ENCODE measurements at regions not wholly inside any gene's neighbourhood (a gene's known extent, or its start where the extent isn't known, plus 50 kb on each side); places are given as distances from the start of the nearest gene placed in this dataset.
"Not testable (repeated sequence)": the region's sequence is repeated elsewhere in the genome, so short reads cannot be mapped to it uniquely, and the experiment has no call there.

DNA sequence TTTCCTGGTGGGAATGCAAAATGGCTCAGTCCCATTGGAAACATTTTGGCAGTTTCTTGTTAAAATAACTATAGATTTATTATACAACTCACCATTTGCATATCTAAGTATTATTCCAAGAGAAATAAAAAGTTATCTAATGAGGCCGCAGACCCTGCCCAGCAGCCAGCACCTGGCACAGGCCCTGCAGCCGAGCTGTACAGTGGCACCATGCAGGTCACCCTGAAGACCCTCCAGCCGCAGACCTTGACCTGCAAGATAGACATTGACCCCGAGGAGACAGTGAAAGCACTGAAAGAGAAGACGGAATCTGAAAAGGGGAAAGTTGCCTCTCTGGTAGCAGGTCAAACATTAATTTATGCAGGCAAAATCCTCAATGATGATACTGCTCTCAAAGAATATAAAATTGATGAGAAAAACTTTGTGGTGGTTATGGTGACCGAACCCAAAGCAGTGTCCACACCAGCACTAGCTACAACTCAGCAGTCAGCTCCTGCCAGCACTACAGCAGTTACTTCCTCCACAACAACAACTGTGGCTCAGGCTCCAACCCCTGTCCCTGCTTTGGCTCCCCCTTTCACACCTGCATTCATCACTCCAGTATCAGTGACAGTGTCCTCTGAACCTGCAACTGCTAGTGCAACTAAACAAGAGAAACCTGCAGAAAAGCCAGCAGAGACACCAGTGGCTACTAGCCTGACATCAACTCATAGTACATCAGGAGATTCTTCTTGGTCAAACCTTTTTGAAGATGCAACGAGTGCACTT, 113.5 kb upstream of the SATB1 start:
- CTCF ChIA-PET: interaction anchor here (1.3 kb wide), 1 partner anchor 21 kb away, joined by 3 read pairs; no protein-coding TSS in a partner anchor
- no peak overlapping the region for H3K4me3 ChIP-seq (ENCODE audit: low read depth, low read length)
- no peak for DNase-seq (ENCODE audit: low read depth, low spot score)
- TF ChIP-seq, protein P1, sequence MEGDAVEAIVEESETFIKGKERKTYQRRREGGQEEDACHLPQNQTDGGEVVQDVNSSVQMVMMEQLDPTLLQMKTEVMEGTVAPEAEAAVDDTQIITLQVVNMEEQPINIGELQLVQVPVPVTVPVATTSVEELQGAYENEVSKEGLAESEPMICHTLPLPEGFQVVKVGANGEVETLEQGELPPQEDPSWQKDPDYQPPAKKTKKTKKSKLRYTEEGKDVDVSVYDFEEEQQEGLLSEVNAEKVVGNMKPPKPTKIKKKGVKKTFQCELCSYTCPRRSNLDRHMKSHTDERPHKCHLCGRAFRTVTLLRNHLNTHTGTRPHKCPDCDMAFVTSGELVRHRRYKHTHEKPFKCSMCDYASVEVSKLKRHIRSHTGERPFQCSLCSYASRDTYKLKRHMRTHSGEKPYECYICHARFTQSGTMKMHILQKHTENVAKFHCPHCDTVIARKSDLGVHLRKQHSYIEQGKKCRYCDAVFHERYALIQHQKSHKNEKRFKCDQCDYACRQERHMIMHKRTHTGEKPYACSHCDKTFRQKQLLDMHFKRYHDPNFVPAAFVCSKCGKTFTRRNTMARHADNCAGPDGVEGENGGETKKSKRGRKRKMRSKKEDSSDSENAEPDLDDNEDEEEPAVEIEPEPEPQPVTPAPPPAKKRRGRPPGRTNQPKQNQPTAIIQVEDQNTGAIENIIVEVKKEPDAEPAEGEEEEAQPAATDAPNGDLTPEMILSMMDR (IDR thresholded peaks at IDR 0.05; ENCODE audit: insufficient read depth, low read length, missing control alignments): no peak
- POLR2A ChIA-PET: no interaction called here

DNA sequence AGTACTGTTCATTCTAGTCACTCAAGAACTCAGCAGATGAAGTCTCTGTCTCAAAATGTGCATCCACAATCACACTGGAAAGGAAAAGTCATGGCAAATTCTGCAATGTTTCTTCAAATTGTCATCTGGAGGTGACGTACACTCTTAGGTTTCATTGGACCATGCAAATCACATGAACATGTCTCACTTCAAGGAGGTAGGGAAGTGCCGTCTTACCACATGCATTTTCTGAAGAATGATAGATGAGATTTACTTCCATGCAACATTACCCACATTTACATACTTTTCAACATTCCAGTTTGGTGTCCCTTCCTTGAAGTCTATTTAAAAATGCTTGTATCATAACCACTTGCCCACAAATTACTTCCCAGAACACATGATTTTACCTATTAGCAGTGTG, 107.9 kb upstream of the SATB1 start:
- CTCF ChIA-PET: no interaction called here
- TF ChIP-seq, protein P1 (IDR thresholded peaks at IDR 0.05; ENCODE audit: insufficient read depth, low read length, missing control alignments): no peak
- DNase-seq (ENCODE audit: low read depth, low spot score): no peak
- POLR2A ChIA-PET: no interaction called here
- no peak overlapping the region for H3K4me3 ChIP-seq (ENCODE audit: low read depth, low read length)

DNA sequence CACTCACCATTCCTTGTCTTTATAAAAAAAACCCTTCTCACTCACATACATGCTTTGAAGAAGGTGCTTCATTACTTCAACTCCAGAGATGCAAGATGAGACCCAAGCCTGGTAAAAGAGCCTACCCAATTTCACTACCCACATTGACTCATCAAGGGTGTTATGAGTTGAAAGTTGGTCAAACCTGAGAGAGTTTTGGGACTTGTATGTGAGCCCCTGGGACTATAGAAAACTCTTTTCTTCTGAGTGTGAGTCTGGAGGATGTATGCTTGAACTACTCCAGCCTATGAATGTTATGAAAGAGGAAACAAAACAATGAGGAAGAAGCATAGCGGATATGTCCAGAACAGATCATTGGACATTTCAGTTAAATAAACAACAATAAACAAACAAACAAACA, 106.5 kb upstream of the SATB1 start:
- CTCF ChIA-PET: no interaction called here
- H3K4me3 ChIP-seq (ENCODE audit: low read depth, low read length): no peak overlapping the region
- POLR2A ChIA-PET: no interaction called here
- no peak for DNase-seq (ENCODE audit: low read depth, low spot score)
- TF ChIP-seq, protein P1 (IDR thresholded peaks at IDR 0.05; ENCODE audit: insufficient read depth, low read length, missing control alignments): no peak

DNA sequence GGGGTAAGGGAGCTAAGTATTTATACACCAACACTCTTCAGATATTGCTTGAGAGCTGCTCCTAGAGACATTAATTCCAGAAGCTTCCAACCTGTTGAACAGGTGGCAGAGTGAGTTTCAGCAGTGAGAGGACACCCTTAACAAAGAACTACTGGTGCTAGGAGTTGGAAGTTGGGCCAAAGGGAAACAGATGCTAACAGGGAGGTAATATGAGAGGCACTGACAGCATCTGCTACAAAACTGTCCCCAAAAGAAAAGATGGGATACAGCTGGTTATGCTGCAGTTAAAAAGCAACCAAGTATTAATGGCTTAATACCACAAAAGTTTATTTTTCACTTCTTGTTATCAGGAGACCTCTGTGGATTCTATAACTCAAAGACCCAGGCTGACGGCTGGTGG, 104.5 kb upstream of the SATB1 start:
- CTCF ChIA-PET: no interaction called here
- DNase-seq (ENCODE audit: low read depth, low spot score): no peak
- no peak overlapping the region for H3K4me3 ChIP-seq (ENCODE audit: low read depth, low read length)
- POLR2A ChIA-PET: no interaction called here
- TF ChIP-seq, protein P1 (IDR thresholded peaks at IDR 0.05; ENCODE audit: insufficient read depth, low read length, missing control alignments): no peak

DNA sequence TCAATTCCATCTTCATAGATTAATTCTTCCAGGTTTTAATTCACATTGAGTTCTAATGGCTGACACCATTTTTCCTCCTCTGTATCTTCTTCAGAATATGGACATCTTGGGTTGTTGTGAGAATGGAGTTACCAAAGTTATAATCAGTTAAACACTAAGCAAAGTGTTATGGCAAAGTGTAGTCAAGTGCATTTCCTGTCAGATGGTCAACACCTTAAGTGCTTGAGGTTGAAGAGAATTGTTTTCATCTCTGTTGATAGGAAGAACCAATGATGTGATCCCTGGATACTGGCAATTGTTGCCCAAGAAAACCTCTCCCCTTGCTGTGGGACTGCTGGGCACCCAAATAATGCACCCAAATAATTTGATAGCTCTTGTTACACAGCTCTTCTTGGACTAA, 102.6 kb upstream of the SATB1 start:
- TF ChIP-seq, protein P1 (IDR thresholded peaks at IDR 0.05; ENCODE audit: insufficient read depth, low read length, missing control alignments): no peak
- CTCF ChIA-PET: no interaction called here
- no peak for DNase-seq (ENCODE audit: low read depth, low spot score)
- H3K4me3 ChIP-seq (ENCODE audit: low read depth, low read length): no peak overlapping the region
- POLR2A ChIA-PET: no interaction called here

DNA sequence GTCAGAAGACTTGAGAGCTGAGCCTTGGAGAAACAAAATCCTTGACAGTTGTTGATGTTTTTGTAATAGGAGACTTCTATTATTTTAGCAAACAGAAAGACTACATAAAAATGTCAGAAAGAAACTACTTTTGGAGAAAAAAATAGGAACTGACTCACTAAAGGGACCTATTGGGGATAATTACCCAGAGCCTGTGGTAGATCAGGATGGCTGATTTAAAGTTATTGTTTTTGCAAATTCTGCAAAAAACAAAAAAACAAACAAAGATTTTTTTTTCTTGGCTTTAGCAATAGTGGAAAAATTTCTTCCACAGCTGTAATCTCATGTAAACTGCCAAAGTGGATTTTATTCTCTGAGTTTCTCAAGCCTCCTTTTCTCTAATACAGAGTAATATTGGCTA, 101.5 kb upstream of the SATB1 start:
- TF ChIP-seq, protein P1 (IDR thresholded peaks at IDR 0.05; ENCODE audit: insufficient read depth, low read length, missing control alignments): no peak
- no peak overlapping the region for H3K4me3 ChIP-seq (ENCODE audit: low read depth, low read length)
- CTCF ChIA-PET: no interaction called here
- POLR2A ChIA-PET: no interaction called here
- no peak for DNase-seq (ENCODE audit: low read depth, low spot score)

DNA sequence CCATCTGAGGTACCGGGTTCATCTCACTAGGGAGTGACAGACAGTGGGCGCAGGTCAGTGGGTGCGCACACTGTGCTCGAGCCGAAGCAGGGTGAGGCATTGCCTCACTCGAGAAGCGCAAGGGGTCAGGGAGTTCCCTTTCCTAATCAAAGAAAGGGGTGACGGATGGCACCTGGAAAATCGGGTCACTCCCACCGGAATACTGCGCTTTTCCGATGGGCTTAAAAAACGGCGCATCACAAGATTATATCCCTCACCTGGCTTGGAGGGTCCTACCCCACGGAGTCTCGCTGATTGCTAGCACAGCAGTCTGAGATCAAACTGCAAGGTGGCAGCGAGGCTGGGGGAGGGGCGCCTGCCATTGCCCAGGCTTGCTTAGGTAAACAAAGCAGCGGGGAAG, 91.0 kb upstream of the SATB1 start:
- CTCF ChIA-PET; POLR2A ChIA-PET; H3K4me3 ChIP-seq (ENCODE audit: low read depth, low read length); DNase-seq (ENCODE audit: low read depth, low spot score): not testable (repeated sequence)

All from AG04449 (cell line).